ENCODE measurements at regions not wholly inside any gene's neighbourhood (a gene's known extent, or its start where the extent isn't known, plus 50 kb on each side); places are given as distances from the start of the nearest gene placed in this dataset.
A peak's percentile ranks its signal among the peaks of the same experiment; 100 is the strongest.
"Not testable (repeated sequence)": the region's sequence is repeated elsewhere in the genome, so short reads cannot be mapped to it uniquely, and the experiment has no call there.

- DNase-seq (ENCODE audit: extremely low read depth, low read depth) = not testable (repeated sequence)
Measured at GRCh38 chr6:158886346-158886977, 67.3 kb upstream of the EZR start.

- not testable (repeated sequence) for DNase-seq (ENCODE audit: extremely low read depth, low read depth)
Measured at GRCh38 chr6:158881884-158882283, 62.7 kb upstream of the EZR start.

- not testable (repeated sequence) for DNase-seq (ENCODE audit: extremely low read depth, low read depth)
Measured at GRCh38 chr6:158881276-158881675, 62.1 kb upstream of the EZR start.

GRCh38 chr6:158879180-158879579, 60.0 kb upstream of the EZR start:
- no peak for DNase-seq (ENCODE audit: extremely low read depth, low read depth)

- no peak for DNase-seq (ENCODE audit: extremely low read depth, low read depth)
Measured at GRCh38 chr6:158877716-158878115, 58.5 kb upstream of the EZR start.

- no peak for DNase-seq (ENCODE audit: extremely low read depth, low read depth)
Measured at GRCh38 chr6:158876886-158877285, 57.7 kb upstream of the EZR start.

GRCh38 chr6:158870649-158870957, 51.4 kb upstream of the EZR start:
- no peak for DNase-seq (ENCODE audit: extremely low read depth, low read depth)

- peak; percentile 98 for DNase-seq (ENCODE audit: extremely low read depth, low read depth)
Measured at GRCh38 chr6:158869826-158870648, 50.9 kb upstream of the EZR start.

- DNase-seq (ENCODE audit: extremely low read depth, low read depth) = peak; percentile 83
Measured at GRCh38 chr6:158868890-158869825, 50.0 kb upstream of the EZR start.
